Natural killer cell (primary cell): ENCODE measurements at regions not wholly inside any gene's neighbourhood (a gene's known extent, or its start where the extent isn't known, plus 50 kb on each side); places are given as distances from the start of the nearest gene placed in this dataset.

Source experiments
- ATAC-seq, 3 donors: fragments of 150-1000 bp in 2 of 3; fragments of 200-7000 bp in 1 of 3; cut with Tn5 transposase; 1 replicate in 1 of 3; 2 replicates in 2 of 3; pipeline ENCODE4 v1.10.0; 2021; ENCODE audit warnings: mild to moderate bottlenecking in 2 of 3, moderate library complexity in 2 of 3
- DNase-seq, 2 donors: peaks; one replicate each; pipeline versions ENCODE4 v3.0.0 to v3.0.0-alpha.2; 2013 to 2021; ENCODE audit warnings: mixed read lengths in 1 of 2
- H3K27ac ChIP-seq: one replicate; pipeline ENCODE4 v1.5.1; 2013; ENCODE audit warnings: mild to moderate bottlenecking, low read length
- H3K27me3 ChIP-seq: one replicate; pipeline ENCODE4 v1.6.1; 2013; ENCODE audit warnings: low read length; ENCODE audit not compliant: control insufficient read depth, insufficient read depth
- H3K36me3 ChIP-seq: one replicate; pipeline ENCODE4 v1.6.1; 2013; ENCODE audit warnings: low read length; ENCODE audit not compliant: control insufficient read depth, insufficient read depth
- H3K4me1 ChIP-seq: one replicate; pipeline ENCODE4 v1.6.1; 2013; ENCODE audit warnings: low read length; ENCODE audit not compliant: control insufficient read depth, insufficient read depth
- H3K4me3 ChIP-seq: one replicate; pipeline ENCODE4 v1.5.1; 2013; ENCODE audit warnings: low read length
- H3K9me3 ChIP-seq: one replicate; pipeline ENCODE4 v1.6.1; 2013; ENCODE audit warnings: low read length; ENCODE audit not compliant: control insufficient read depth, insufficient read depth
- H3K27ac Mint-ChIP-seq, 2 donors: one replicate each; pipeline ENCODE4 v1.8.0; 2022; ENCODE audit warnings: mild to moderate bottlenecking in 2 of 2, mixed read lengths in 2 of 2, moderate library complexity in 1 of 2
- H3K27me3 Mint-ChIP-seq, 2 donors: one replicate each; pipeline ENCODE4 v1.8.0; 2022; ENCODE audit warnings: low read depth in 2 of 2, mixed read lengths in 2 of 2
- H3K36me3 Mint-ChIP-seq: one replicate; pipeline ENCODE4 v1.8.0; 2022; ENCODE audit warnings: mixed read lengths
- H3K4me1 Mint-ChIP-seq, 2 donors: one replicate each; pipeline ENCODE4 v1.8.0; 2022; ENCODE audit warnings: mixed read lengths in 2 of 2
- H3K4me3 Mint-ChIP-seq: one replicate; pipeline ENCODE4 v1.8.0; 2022; ENCODE audit warnings: mild to moderate bottlenecking, moderate library complexity, mixed read lengths
- H3K9me3 Mint-ChIP-seq, 2 donors: one replicate each; pipeline ENCODE4 v1.8.0; 2022; ENCODE audit warnings: mixed read lengths in 2 of 2
- WGBS: methylation state at CpG from one replicate; pipeline ENCODE4 v1.1.7; 2013; ENCODE audit warnings: missing lambda C conversion rate; ENCODE audit not compliant: insufficient coverage; 5-methylcytosine and 5-hydroxymethylcytosine counted together
- intact Hi-C: fragments of 100-400 bp; cut with micrococcal nuclease; formaldehyde crosslinking; loops from one replicate; pipeline ENCODE4 v1.14.2; 2022
- TF ChIP-seq, protein P1 (sequence below): fragments of 200-600 bp; IDR thresholded peaks from one replicate; pipeline ENCODE4 v1.8.0; 2022; ENCODE audit warnings: antibody characterized with exemption

DNA sequence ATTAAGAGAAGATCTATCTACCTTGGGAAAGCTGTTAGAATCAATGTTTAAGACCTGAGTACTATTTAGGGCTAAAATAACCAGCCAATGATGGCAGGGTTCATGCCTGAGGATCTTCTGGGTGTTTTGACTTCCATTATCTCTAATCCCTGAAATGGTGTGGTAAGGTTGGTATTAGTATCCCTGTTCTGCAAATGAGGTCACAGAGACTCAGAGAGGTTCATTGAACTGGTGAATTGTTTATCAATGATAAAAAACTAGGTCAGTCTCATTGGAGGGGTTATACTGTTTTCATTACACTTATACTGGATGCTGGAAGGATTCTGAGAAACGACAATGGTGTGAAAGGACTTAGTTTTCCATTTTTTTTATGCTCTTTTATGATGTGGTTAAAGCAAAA, 264.8 kb downstream of the KLF5 start:
- H3K27ac Mint-ChIP-seq = no peak overlapping the region
- Histone ChIP-seq H3K27ac (no peak overlapping the region), H3K9me3 (no peaks in the 10 kb centered on the region), H3K27me3 (peaks cover 3% of the 10 kb centered on the region), H3K4me3 (no peak overlapping the region), H3K36me3 (no peaks in the 10 kb centered on the region), H3K4me1 (no peaks in the 10 kb centered on the region)
- H3K4me3 Mint-ChIP-seq = no peak overlapping the region
- WGBS = 50% methylated on average over 1 of the region's 1 CpG
- DNase-seq (no peak), ATAC-seq (no peak)
- no peaks in the 10 kb centered on the region for H3K36me3 Mint-ChIP-seq
- H3K4me1 Mint-ChIP-seq = no peaks in the 10 kb centered on the region
- H3K9me3 Mint-ChIP-seq = peaks cover 0 to under 1% of the 10 kb centered on the region in 2 donors
- no peaks in the 10 kb centered on the region for H3K27me3 Mint-ChIP-seq
- intact Hi-C loops = no loop called here
- TF ChIP-seq, protein P1, sequence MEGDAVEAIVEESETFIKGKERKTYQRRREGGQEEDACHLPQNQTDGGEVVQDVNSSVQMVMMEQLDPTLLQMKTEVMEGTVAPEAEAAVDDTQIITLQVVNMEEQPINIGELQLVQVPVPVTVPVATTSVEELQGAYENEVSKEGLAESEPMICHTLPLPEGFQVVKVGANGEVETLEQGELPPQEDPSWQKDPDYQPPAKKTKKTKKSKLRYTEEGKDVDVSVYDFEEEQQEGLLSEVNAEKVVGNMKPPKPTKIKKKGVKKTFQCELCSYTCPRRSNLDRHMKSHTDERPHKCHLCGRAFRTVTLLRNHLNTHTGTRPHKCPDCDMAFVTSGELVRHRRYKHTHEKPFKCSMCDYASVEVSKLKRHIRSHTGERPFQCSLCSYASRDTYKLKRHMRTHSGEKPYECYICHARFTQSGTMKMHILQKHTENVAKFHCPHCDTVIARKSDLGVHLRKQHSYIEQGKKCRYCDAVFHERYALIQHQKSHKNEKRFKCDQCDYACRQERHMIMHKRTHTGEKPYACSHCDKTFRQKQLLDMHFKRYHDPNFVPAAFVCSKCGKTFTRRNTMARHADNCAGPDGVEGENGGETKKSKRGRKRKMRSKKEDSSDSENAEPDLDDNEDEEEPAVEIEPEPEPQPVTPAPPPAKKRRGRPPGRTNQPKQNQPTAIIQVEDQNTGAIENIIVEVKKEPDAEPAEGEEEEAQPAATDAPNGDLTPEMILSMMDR = no peak

DNA sequence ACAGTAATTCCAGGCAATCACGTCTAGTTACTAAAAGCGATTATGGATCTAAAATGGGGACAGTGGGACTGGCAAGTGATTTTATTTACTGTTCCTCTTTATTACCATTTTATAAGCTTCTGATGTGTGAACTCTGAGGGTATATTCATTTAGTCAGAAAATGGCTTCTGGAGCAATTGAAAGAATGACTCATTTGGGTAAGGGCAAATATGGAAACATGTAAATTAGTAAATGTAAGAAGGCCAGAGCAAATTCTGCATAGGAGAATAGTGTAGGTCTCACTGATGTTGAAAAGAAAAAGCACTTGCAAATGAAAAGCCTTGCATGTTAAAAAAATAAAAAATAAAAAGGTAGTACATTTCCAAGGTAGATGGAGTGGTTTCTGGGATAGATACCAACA, 262.2 kb downstream of the KLF5 start:
- Mint-ChIP-seq H3K4me1 (no peaks in the 10 kb centered on the region), H3K4me3 (no peak overlapping the region), H3K9me3 (peaks cover 0 to 3% of the 10 kb centered on the region in 2 donors), H3K27me3 (no peaks in the 10 kb centered on the region), H3K27ac (no peak overlapping the region), H3K36me3 (no peaks in the 10 kb centered on the region)
- Histone ChIP-seq H3K9me3 (no peaks in the 10 kb centered on the region), H3K4me3 (no peak overlapping the region), H3K4me1 (no peaks in the 10 kb centered on the region), H3K36me3 (no peaks in the 10 kb centered on the region), H3K27ac (no peak overlapping the region), H3K27me3 (peaks cover 3% of the 10 kb centered on the region)
- WGBS = 100% methylated on average over 2 of the region's 2 CpGs
- ATAC-seq (no peak), DNase-seq (no peak)
- TF ChIP-seq, protein P1 = no peak
- intact Hi-C loops = no loop called here

- Histone ChIP-seq H3K4me1 (no peaks in the 10 kb centered on the region), H3K36me3 (no peaks in the 10 kb centered on the region), H3K9me3 (peaks cover 3% of the 10 kb centered on the region), H3K27ac (no peak overlapping the region), H3K4me3 (no peak overlapping the region), H3K27me3 (no peaks in the 10 kb centered on the region)
- ATAC-seq = no peak
- H3K27ac Mint-ChIP-seq = no peak overlapping the region
- H3K9me3 Mint-ChIP-seq = peaks cover 0 to 10% of the 10 kb centered on the region in 2 donors
- no peak for DNase-seq
- peaks cover 19% of the 10 kb centered on the region for H3K36me3 Mint-ChIP-seq
- TF ChIP-seq, protein P1 = no peak
- intact Hi-C loops = no loop called here
- WGBS = 100% methylated on average over 2 of the region's 2 CpGs
- H3K4me3 Mint-ChIP-seq = no peak overlapping the region
- H3K4me1 Mint-ChIP-seq = no peaks in the 10 kb centered on the region
- H3K27me3 Mint-ChIP-seq = no peaks in the 10 kb centered on the region
These were observed 258.3 kb downstream of the KLF5 start for GRCh38 chr13:73317140-73317539.

DNA sequence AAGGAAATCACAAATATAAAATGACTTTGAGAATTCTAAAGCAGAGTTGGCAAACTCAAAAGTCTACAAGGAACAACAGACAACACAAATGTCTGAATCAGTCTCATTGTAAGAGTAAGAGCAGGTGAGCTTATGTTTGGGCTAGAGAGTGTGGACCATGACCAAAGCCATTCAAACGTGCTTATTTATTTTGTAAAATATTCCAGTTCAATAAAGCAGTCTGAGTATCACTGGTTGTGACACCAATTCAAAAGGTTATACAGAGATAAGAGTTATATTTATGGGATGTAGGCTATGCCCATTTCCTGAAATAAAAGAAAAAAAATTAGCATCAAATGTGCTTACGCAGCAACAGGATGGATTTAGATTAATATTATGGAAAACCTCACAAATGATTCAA, 251.6 kb downstream of the KLF5 start:
- no peaks in the 10 kb centered on the region for H3K4me1 ChIP-seq
- H3K36me3 ChIP-seq = no peaks in the 10 kb centered on the region
- Mint-ChIP-seq H3K27me3 (no peaks in the 10 kb centered on the region), H3K9me3 (peaks cover 0 to 10% of the 10 kb centered on the region in 2 donors), H3K4me1 (no peaks in the 10 kb centered on the region), H3K36me3 (peaks cover 19% of the 10 kb centered on the region), H3K27ac (no peak overlapping the region), H3K4me3 (no peak overlapping the region)
- intact Hi-C loops = no loop called here
- TF ChIP-seq, protein P1 = no peak
- peaks cover 3% of the 10 kb centered on the region for H3K9me3 ChIP-seq
- H3K27ac ChIP-seq = no peak overlapping the region
- H3K4me3 ChIP-seq = no peak overlapping the region
- no peaks in the 10 kb centered on the region for H3K27me3 ChIP-seq
- no peak for DNase-seq
- ATAC-seq = no peak
- 100% methylated on average over 1 of the region's 2 CpGs for WGBS
